Mesenchymal stem cell (in vitro differentiated cells and primary cell): ENCODE measurements at regions not wholly inside any gene's neighbourhood (a gene's known extent, or its start where the extent isn't known, plus 50 kb on each side); places are given as distances from the start of the nearest gene placed in this dataset.

ENCODE experiments used
- DNase-seq: peaks from one replicate; pipeline ENCODE4 v3.0.0-alpha.2; 2013
- H2AFZ ChIP-seq: one replicate; pipeline ENCODE4 v1.6.1; 2013; ENCODE audit warnings: low read depth, mild to moderate bottlenecking, control low read depth, inconsistent platforms, low read length, moderate library complexity
- H2AK5ac ChIP-seq: 2 replicates; pipeline ENCODE4 v1.6.1; 2013; ENCODE audit warnings: low read length, moderate library complexity, mild to moderate bottlenecking, inconsistent platforms; ENCODE audit not compliant: severe bottlenecking
- H2BK120ac ChIP-seq: one replicate; pipeline ENCODE4 v1.6.1; 2013; ENCODE audit warnings: low read depth, mild to moderate bottlenecking, inconsistent platforms, low read length, moderate library complexity
- H2BK12ac ChIP-seq, 2 experiments: one replicate each; pipeline ENCODE4 v1.6.1; 2013; ENCODE audit warnings: inconsistent platforms in 2 of 2, low read length in 2 of 2, mild to moderate bottlenecking in 2 of 2, moderate library complexity in 2 of 2, control low read depth in 1 of 2
- H2BK15ac ChIP-seq: one replicate; pipeline ENCODE4 v1.6.1; 2013; ENCODE audit warnings: mild to moderate bottlenecking, low read depth, inconsistent platforms; ENCODE audit not compliant: poor library complexity, severe bottlenecking
- H2BK5ac ChIP-seq: 2 replicates; pipeline ENCODE4 v1.6.1; 2013; ENCODE audit warnings: low read depth, mild to moderate bottlenecking, low read length, control low read depth, inconsistent platforms; ENCODE audit not compliant: poor library complexity, severe bottlenecking
- H3K14ac ChIP-seq, 2 experiments: one replicate each; pipeline ENCODE4 v1.6.1; 2013; ENCODE audit warnings: inconsistent platforms in 2 of 2, low read length in 2 of 2, control low read depth in 1 of 2, mild to moderate bottlenecking in 1 of 2, moderate library complexity in 1 of 2
- H3K18ac ChIP-seq, 2 experiments: one replicate each; pipeline ENCODE4 v1.6.1; 2013; ENCODE audit warnings: inconsistent platforms in 2 of 2, low read length in 2 of 2, control low read depth in 1 of 2, low read depth in 1 of 2, mild to moderate bottlenecking in 1 of 2
- H3K23ac ChIP-seq, 2 experiments: one replicate each; pipeline ENCODE4 v1.6.1; 2013; ENCODE audit warnings: inconsistent platforms in 2 of 2, low read length in 2 of 2, mild to moderate bottlenecking in 2 of 2, moderate library complexity in 2 of 2, control low read depth in 1 of 2
- H3K27ac ChIP-seq: 2 replicates; pipeline ENCODE4 v1.5.1; 2013; ENCODE audit warnings: mild to moderate bottlenecking, moderate library complexity, low read length, control low read depth, inconsistent platforms; ENCODE audit not compliant: poor library complexity, severe bottlenecking
- H3K27me3 ChIP-seq, 2 experiments: 2 replicates each; pipeline versions ENCODE4 v1.6.1 to v1.7.0; 2013; ENCODE audit warnings: low read length in 2 of 2, mild to moderate bottlenecking in 2 of 2, moderate library complexity in 2 of 2, control low read depth in 1 of 2, inconsistent platforms in 1 of 2; ENCODE audit not compliant: control insufficient read depth in 1 of 2, insufficient read depth in 1 of 2
- H3K36me3 ChIP-seq, 2 experiments: 2 replicates each; pipeline versions ENCODE4 v1.6.1 to v1.7.0; 2013; ENCODE audit warnings: low read length in 2 of 2, control low read depth in 1 of 2, inconsistent platforms in 1 of 2, low read depth in 1 of 2, mild to moderate bottlenecking in 1 of 2; ENCODE audit not compliant: insufficient read depth in 2 of 2, control insufficient read depth in 1 of 2
- H3K4ac ChIP-seq, 2 experiments: one replicate each; pipeline ENCODE4 v1.6.1; 2013; ENCODE audit warnings: inconsistent platforms in 2 of 2, low read length in 2 of 2, mild to moderate bottlenecking in 2 of 2, moderate library complexity in 2 of 2, control low read depth in 1 of 2, low read depth in 1 of 2
- H3K4me1 ChIP-seq: 2 replicates; pipeline ENCODE4 v1.6.1; 2013; ENCODE audit warnings: low read depth, low read length, control low read depth; ENCODE audit not compliant: control insufficient read depth, insufficient read depth
- H3K4me2 ChIP-seq: 2 replicates; pipeline ENCODE4 v1.6.1; 2013; ENCODE audit warnings: low read length, mild to moderate bottlenecking, inconsistent platforms; ENCODE audit not compliant: poor library complexity, severe bottlenecking
- H3K4me3 ChIP-seq, 2 experiments: 2 replicates each; pipeline versions ENCODE4 v1.5.1 to v1.7.0; 2013; ENCODE audit warnings: low read length in 2 of 2, mild to moderate bottlenecking in 2 of 2, control low read depth in 1 of 2, low read depth in 1 of 2; ENCODE audit not compliant: insufficient read depth in 1 of 2
- H3K79me1 ChIP-seq: replicated peaks from 2 replicates; pipeline ENCODE4 v1.6.1; 2013; ENCODE audit warnings: mild to moderate bottlenecking, control low read depth, low read length, inconsistent platforms; ENCODE audit not compliant: poor library complexity, severe bottlenecking
- H3K9ac ChIP-seq: 2 replicates; pipeline ENCODE4 v1.7.0; 2013; ENCODE audit warnings: mild to moderate bottlenecking, low read length, moderate library complexity
- H3K9me3 ChIP-seq: 2 replicates; pipeline ENCODE4 v1.7.0; 2013; ENCODE audit warnings: mild to moderate bottlenecking, low read length; ENCODE audit not compliant: control insufficient read depth
- H4K8ac ChIP-seq: one replicate; pipeline ENCODE4 v1.6.1; 2013; ENCODE audit warnings: inconsistent platforms, mild to moderate bottlenecking, low read length, moderate library complexity
- H4K91ac ChIP-seq: one replicate; pipeline ENCODE4 v1.6.1; 2013; ENCODE audit warnings: mild to moderate bottlenecking, low read length, inconsistent platforms
- WGBS: methylation state at CpG from one replicate; pipeline ENCODE4 v1.1.7; 2013; ENCODE audit warnings: mixed read lengths; 5-methylcytosine and 5-hydroxymethylcytosine counted together

DNA sequence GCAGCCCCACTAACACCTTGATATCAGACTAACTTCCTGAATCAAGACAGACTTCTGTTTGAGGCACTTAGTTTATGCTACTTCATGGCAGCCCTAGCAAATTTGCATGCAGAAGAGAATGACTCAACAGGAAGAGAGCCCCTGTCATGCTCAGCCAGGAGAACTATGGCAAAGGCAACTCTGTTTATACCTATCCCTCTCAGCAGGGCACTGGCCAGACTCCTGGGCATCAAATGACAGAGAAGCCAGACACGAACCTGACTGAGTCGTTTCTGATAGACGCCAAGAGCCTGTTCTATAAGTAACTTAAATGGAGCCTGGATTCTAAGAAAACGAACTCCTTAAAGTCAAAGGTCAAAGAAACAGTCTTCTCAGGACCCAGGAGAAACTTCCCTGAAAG lies 50.9 kb upstream of the UNC5B start:
- Histone ChIP-seq H3K9me3 (peaks cover 14% of the 10 kb centered on the region), H3K23ac (no peak overlapping the region), H2BK5ac (no peak overlapping the region), H3K4ac (no peak overlapping the region), H2BK12ac (no peak overlapping the region), H3K79me1 (no peaks in the 10 kb centered on the region), H4K8ac (no peak overlapping the region), H3K18ac (no peak overlapping the region), H3K36me3 (no peaks in the 10 kb centered on the region), H2BK120ac (no peak overlapping the region), H2AK5ac (no peak overlapping the region), H3K4me2 (no peak overlapping the region), H3K4me3 (no peak overlapping the region), H3K27me3 (peaks cover 27 to 67% of the 10 kb centered on the region in 2 experiments), H2AFZ (no peak overlapping the region), H4K91ac (no peak overlapping the region), H2BK15ac (no peak overlapping the region), H3K14ac (no peak overlapping the region), H3K9ac (no peak overlapping the region), H3K27ac (no peak overlapping the region), H3K4me1 (no peaks in the 10 kb centered on the region)
- 53% methylated on average over 4 of the region's 4 CpGs for WGBS
- peak; percentile 13 for DNase-seq
